ENCODE measurements at regions not wholly inside any gene's neighbourhood (a gene's known extent, or its start where the extent isn't known, plus 50 kb on each side); places are given as distances from the start of the nearest gene placed in this dataset.

GRCh38 chr21:17726047-17726829, 92.9 kb downstream of the C21orf91 start:
- no peaks in the 10 kb centered on the region for H3K36me3 ChIP-seq (ENCODE audit: control insufficient read depth in 1 of 2, insufficient read depth in 2 of 2, low read depth in 1 of 2, low read length in 2 of 2)
- no peak overlapping the region for H3K14ac ChIP-seq (ENCODE audit: low read length in 2 of 2)
- H2BK120ac ChIP-seq (ENCODE audit: low read depth, low read length): no peak overlapping the region
- H2AK5ac ChIP-seq (ENCODE audit: low read length, severe bottlenecking): no peak overlapping the region
- H3K27ac ChIP-seq (ENCODE audit: low read length, poor library complexity, severe bottlenecking): no peak overlapping the region
- no peaks in the 10 kb centered on the region for H3K9me3 ChIP-seq (ENCODE audit: control insufficient read depth, low read length)
- H4K91ac ChIP-seq (ENCODE audit: low read length): no peak overlapping the region
- no peaks in the 10 kb centered on the region for H3K79me1 ChIP-seq (replicated peaks; ENCODE audit: low read length, poor library complexity, severe bottlenecking)
- H3K9ac ChIP-seq (ENCODE audit: low read length): no peak overlapping the region
- no peak overlapping the region for H3K4ac ChIP-seq (ENCODE audit: low read depth in 1 of 2, low read length in 2 of 2)
- no peak overlapping the region for H2BK12ac ChIP-seq (ENCODE audit: low read length in 2 of 2)
- no peak overlapping the region for H3K18ac ChIP-seq (ENCODE audit: low read depth in 1 of 2, low read length in 2 of 2)
- H3K4me2 ChIP-seq (ENCODE audit: low read length, poor library complexity, severe bottlenecking): no peak overlapping the region
- no peak overlapping the region for H2BK15ac ChIP-seq (ENCODE audit: low read depth, poor library complexity, severe bottlenecking)
- H4K8ac ChIP-seq (ENCODE audit: low read length): no peak overlapping the region
- WGBS: 92% methylated on average over 6 of the region's 8 CpGs
- DNase-seq: peak; percentile 12
- H2AFZ ChIP-seq (ENCODE audit: low read depth, low read length): no peak overlapping the region
- H3K27me3 ChIP-seq (ENCODE audit: control insufficient read depth in 1 of 2, insufficient read depth in 1 of 2, low read length in 2 of 2): no peaks in the 10 kb centered on the region
- no peak overlapping the region for H3K23ac ChIP-seq (ENCODE audit: low read length in 2 of 2)
- no peak overlapping the region for H3K4me3 ChIP-seq (ENCODE audit: insufficient read depth in 1 of 2, low read depth in 1 of 2, low read length in 2 of 2)
- no peaks in the 10 kb centered on the region for H3K4me1 ChIP-seq (ENCODE audit: control insufficient read depth, insufficient read depth, low read depth, low read length)
- no peak overlapping the region for H2BK5ac ChIP-seq (ENCODE audit: low read depth, low read length, poor library complexity, severe bottlenecking)

DNA sequence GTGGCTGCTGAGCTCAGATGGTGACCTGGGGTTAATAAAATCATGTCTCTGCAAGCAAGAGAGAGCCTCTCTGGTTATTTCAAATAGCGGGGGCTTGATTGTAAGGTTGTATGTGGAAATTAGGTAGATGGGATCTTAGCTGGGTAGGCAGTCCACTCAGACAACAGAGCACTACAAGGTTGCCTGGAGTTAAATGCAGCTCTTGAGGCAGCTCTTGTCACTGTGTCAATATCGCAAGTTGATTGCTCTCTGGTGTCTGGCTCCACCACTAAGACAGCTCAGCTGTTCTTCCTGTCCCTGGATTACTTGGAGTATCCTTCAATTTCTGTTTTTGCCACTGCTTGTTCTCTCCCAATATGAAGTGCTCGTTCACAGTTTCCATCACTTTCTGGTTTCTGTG, 93.8 kb downstream of the C21orf91 start:
- WGBS: 53% methylated on average over 3 of the region's 3 CpGs
- no peak overlapping the region for H2BK15ac ChIP-seq (ENCODE audit: low read depth, poor library complexity, severe bottlenecking)
- no peak overlapping the region for H2BK12ac ChIP-seq (ENCODE audit: low read length in 2 of 2)
- no peak overlapping the region for H3K14ac ChIP-seq (ENCODE audit: low read length in 2 of 2)
- no peak overlapping the region for H4K91ac ChIP-seq (ENCODE audit: low read length)
- no peak overlapping the region for H3K18ac ChIP-seq (ENCODE audit: low read depth in 1 of 2, low read length in 2 of 2)
- H3K36me3 ChIP-seq (ENCODE audit: control insufficient read depth in 1 of 2, insufficient read depth in 2 of 2, low read depth in 1 of 2, low read length in 2 of 2): no peaks in the 10 kb centered on the region
- H2AFZ ChIP-seq (ENCODE audit: low read depth, low read length): no peak overlapping the region
- no peak overlapping the region for H2BK120ac ChIP-seq (ENCODE audit: low read depth, low read length)
- no peak overlapping the region for H3K9ac ChIP-seq (ENCODE audit: low read length)
- no peak overlapping the region for H3K4ac ChIP-seq (ENCODE audit: low read depth in 1 of 2, low read length in 2 of 2)
- no peak overlapping the region for H4K8ac ChIP-seq (ENCODE audit: low read length)
- H3K4me3 ChIP-seq (ENCODE audit: insufficient read depth in 1 of 2, low read depth in 1 of 2, low read length in 2 of 2): no peak overlapping the region
- H3K23ac ChIP-seq (ENCODE audit: low read length in 2 of 2): no peak overlapping the region
- DNase-seq: no peak
- no peak overlapping the region for H3K4me2 ChIP-seq (ENCODE audit: low read length, poor library complexity, severe bottlenecking)
- no peaks in the 10 kb centered on the region for H3K4me1 ChIP-seq (ENCODE audit: control insufficient read depth, insufficient read depth, low read depth, low read length)
- H3K27ac ChIP-seq (ENCODE audit: low read length, poor library complexity, severe bottlenecking): no peak overlapping the region
- no peak overlapping the region for H2BK5ac ChIP-seq (ENCODE audit: low read depth, low read length, poor library complexity, severe bottlenecking)
- no peak overlapping the region for H2AK5ac ChIP-seq (ENCODE audit: low read length, severe bottlenecking)
- H3K79me1 ChIP-seq (replicated peaks; ENCODE audit: low read length, poor library complexity, severe bottlenecking): no peaks in the 10 kb centered on the region
- no peaks in the 10 kb centered on the region for H3K9me3 ChIP-seq (ENCODE audit: control insufficient read depth, low read length)
- H3K27me3 ChIP-seq (ENCODE audit: control insufficient read depth in 1 of 2, insufficient read depth in 1 of 2, low read length in 2 of 2): no peaks in the 10 kb centered on the region

DNA sequence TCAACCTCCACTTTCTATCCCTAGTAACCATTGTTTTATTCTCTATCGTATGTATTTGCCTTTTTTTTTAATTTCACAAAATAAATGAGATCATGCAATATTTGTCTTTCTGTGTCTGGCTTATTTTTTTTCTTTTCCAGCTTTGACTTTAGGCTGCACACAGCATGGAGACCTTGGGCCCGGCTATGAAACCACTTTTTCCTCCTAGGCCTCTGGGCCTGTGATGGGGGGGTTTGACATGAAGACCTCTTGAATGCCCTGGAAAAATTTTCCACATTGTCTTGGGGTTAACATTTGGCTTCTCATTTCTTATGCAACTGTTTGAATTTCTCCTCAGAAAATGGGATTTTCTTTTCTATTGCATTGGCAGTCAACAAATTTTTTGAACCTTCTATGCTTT, 100.2 kb upstream of the BTG3 start:
- Histone ChIP-seq H3K4me3 (ENCODE audit: insufficient read depth in 1 of 2, low read depth in 1 of 2, low read length in 2 of 2) (no peak overlapping the region), H3K79me1 (replicated peaks; ENCODE audit: low read length, poor library complexity, severe bottlenecking) (no peaks in the 10 kb centered on the region), H2AFZ (ENCODE audit: low read depth, low read length) (no peak overlapping the region), H3K4me1 (ENCODE audit: control insufficient read depth, insufficient read depth, low read depth, low read length) (no peaks in the 10 kb centered on the region), H3K18ac (ENCODE audit: low read depth in 1 of 2, low read length in 2 of 2) (no peak overlapping the region), H4K91ac (ENCODE audit: low read length) (no peak overlapping the region), H3K9ac (ENCODE audit: low read length) (no peak overlapping the region), H2BK5ac (ENCODE audit: low read depth, low read length, poor library complexity, severe bottlenecking) (no peak overlapping the region), H4K8ac (ENCODE audit: low read length) (no peak overlapping the region), H3K4me2 (ENCODE audit: low read length, poor library complexity, severe bottlenecking) (no peak overlapping the region), H3K14ac (ENCODE audit: low read length in 2 of 2) (no peak overlapping the region), H3K27ac (ENCODE audit: low read length, poor library complexity, severe bottlenecking) (no peak overlapping the region), H3K36me3 (ENCODE audit: control insufficient read depth in 1 of 2, insufficient read depth in 2 of 2, low read depth in 1 of 2, low read length in 2 of 2) (no peaks in the 10 kb centered on the region), H3K23ac (ENCODE audit: low read length in 2 of 2) (no peak overlapping the region), H2AK5ac (ENCODE audit: low read length, severe bottlenecking) (no peak overlapping the region), H2BK12ac (ENCODE audit: low read length in 2 of 2) (no peak overlapping the region), H3K9me3 (ENCODE audit: control insufficient read depth, low read length) (no peaks in the 10 kb centered on the region), H2BK120ac (ENCODE audit: low read depth, low read length) (no peak overlapping the region), H3K27me3 (ENCODE audit: control insufficient read depth in 1 of 2, insufficient read depth in 1 of 2, low read length in 2 of 2) (no peaks in the 10 kb centered on the region), H2BK15ac (ENCODE audit: low read depth, poor library complexity, severe bottlenecking) (no peak overlapping the region), H3K4ac (ENCODE audit: low read depth in 1 of 2, low read length in 2 of 2) (no peak overlapping the region)
- DNase-seq: no peak
- 80% methylated on average over 1 of the region's 2 CpGs for WGBS

GRCh38 chr21:17711896-17712295, 99.2 kb upstream of the BTG3 start:
- peak; percentile 28 for DNase-seq
- Histone ChIP-seq H3K9ac (ENCODE audit: low read length) (no peak overlapping the region), H2AK5ac (ENCODE audit: low read length, severe bottlenecking) (no peak overlapping the region), H3K27ac (ENCODE audit: low read length, poor library complexity, severe bottlenecking) (no peak overlapping the region), H3K18ac (ENCODE audit: low read depth in 1 of 2, low read length in 2 of 2) (no peak overlapping the region), H3K4me1 (ENCODE audit: control insufficient read depth, insufficient read depth, low read depth, low read length) (no peaks in the 10 kb centered on the region), H2BK15ac (ENCODE audit: low read depth, poor library complexity, severe bottlenecking) (no peak overlapping the region), H2BK12ac (ENCODE audit: low read length in 2 of 2) (no peak overlapping the region), H3K4ac (ENCODE audit: low read depth in 1 of 2, low read length in 2 of 2) (no peak overlapping the region), H4K8ac (ENCODE audit: low read length) (no peak overlapping the region), H2BK120ac (ENCODE audit: low read depth, low read length) (no peak overlapping the region), H3K79me1 (replicated peaks; ENCODE audit: low read length, poor library complexity, severe bottlenecking) (no peaks in the 10 kb centered on the region), H3K36me3 (ENCODE audit: control insufficient read depth in 1 of 2, insufficient read depth in 2 of 2, low read depth in 1 of 2, low read length in 2 of 2) (no peaks in the 10 kb centered on the region), H3K4me2 (ENCODE audit: low read length, poor library complexity, severe bottlenecking) (no peak overlapping the region), H2AFZ (ENCODE audit: low read depth, low read length) (no peak overlapping the region), H3K4me3 (ENCODE audit: insufficient read depth in 1 of 2, low read depth in 1 of 2, low read length in 2 of 2) (no peak overlapping the region), H4K91ac (ENCODE audit: low read length) (no peak overlapping the region), H3K9me3 (ENCODE audit: control insufficient read depth, low read length) (no peaks in the 10 kb centered on the region), H2BK5ac (ENCODE audit: low read depth, low read length, poor library complexity, severe bottlenecking) (no peak overlapping the region), H3K14ac (ENCODE audit: low read length in 2 of 2) (no peak overlapping the region), H3K23ac (ENCODE audit: low read length in 2 of 2) (no peak overlapping the region), H3K27me3 (ENCODE audit: control insufficient read depth in 1 of 2, insufficient read depth in 1 of 2, low read length in 2 of 2) (no peaks in the 10 kb centered on the region)

Measured in mesenchymal stem cell (in vitro differentiated cells and primary cell).